ENCODE measurements at regions not wholly inside any gene's neighbourhood (a gene's known extent, or its start where the extent isn't known, plus 50 kb on each side); places are given as distances from the start of the nearest gene placed in this dataset.
"Not testable (repeated sequence)": the region's sequence is repeated elsewhere in the genome, so short reads cannot be mapped to it uniquely, and the experiment has no call there.

DNA sequence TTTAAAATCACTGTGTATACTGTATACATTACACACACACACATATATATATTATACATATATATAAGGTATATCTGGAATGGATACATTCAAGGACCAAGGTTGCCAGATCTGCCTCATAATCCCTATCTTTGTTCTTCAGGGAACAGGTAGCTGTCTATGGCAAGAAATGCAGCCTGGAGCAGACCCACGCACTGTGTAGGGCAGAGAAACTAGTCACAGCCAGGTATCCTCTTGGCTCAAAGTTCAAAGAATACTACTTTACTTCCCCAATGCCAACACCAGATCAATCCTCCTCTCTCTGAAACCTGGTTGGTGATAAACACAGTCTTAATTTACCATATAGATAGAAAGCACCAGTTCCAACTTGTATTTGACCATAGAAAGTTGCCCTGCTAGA is 313.6 kb downstream of the PRELID2 start:
- TF ChIP-seq, protein P1, sequence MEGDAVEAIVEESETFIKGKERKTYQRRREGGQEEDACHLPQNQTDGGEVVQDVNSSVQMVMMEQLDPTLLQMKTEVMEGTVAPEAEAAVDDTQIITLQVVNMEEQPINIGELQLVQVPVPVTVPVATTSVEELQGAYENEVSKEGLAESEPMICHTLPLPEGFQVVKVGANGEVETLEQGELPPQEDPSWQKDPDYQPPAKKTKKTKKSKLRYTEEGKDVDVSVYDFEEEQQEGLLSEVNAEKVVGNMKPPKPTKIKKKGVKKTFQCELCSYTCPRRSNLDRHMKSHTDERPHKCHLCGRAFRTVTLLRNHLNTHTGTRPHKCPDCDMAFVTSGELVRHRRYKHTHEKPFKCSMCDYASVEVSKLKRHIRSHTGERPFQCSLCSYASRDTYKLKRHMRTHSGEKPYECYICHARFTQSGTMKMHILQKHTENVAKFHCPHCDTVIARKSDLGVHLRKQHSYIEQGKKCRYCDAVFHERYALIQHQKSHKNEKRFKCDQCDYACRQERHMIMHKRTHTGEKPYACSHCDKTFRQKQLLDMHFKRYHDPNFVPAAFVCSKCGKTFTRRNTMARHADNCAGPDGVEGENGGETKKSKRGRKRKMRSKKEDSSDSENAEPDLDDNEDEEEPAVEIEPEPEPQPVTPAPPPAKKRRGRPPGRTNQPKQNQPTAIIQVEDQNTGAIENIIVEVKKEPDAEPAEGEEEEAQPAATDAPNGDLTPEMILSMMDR (IDR thresholded peaks at IDR 0.05; ENCODE audit: low read depth, low read length): no peak
- in situ Hi-C loops (cut with HindIII; ENCODE audit: low sequenced_read_pairs): no loop called here
- no peak overlapping the region for H3K4me3 ChIP-seq (ENCODE audit: low read depth, low read length)
- no peak for DNase-seq (ENCODE audit: low read depth, low spot score)

DNA sequence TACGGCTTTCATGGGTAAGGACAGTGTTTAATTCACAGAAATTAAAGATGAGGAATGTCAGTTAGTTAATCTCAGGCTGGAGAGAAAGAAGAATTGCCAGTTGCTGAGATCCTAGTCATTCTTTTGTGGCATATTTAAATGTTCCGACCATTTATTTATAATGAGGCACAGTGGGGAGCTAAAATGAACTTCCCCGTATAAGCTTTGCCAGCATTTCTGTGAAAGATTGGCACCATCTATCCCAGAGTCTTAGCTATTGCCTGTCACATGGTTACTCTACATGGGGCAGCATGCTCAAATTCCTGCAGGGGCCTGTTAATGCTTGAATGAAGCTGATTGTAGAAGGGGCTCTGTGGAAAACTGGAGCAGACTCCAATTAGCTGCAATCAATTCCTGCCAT is 314.1 kb downstream of the PRELID2 start:
- TF ChIP-seq, protein P1 (IDR thresholded peaks at IDR 0.05; ENCODE audit: low read depth, low read length): no peak
- no peak for DNase-seq (ENCODE audit: low read depth, low spot score)
- no peak overlapping the region for H3K4me3 ChIP-seq (ENCODE audit: low read depth, low read length)
- in situ Hi-C loops (cut with HindIII; ENCODE audit: low sequenced_read_pairs): no loop called here

DNA sequence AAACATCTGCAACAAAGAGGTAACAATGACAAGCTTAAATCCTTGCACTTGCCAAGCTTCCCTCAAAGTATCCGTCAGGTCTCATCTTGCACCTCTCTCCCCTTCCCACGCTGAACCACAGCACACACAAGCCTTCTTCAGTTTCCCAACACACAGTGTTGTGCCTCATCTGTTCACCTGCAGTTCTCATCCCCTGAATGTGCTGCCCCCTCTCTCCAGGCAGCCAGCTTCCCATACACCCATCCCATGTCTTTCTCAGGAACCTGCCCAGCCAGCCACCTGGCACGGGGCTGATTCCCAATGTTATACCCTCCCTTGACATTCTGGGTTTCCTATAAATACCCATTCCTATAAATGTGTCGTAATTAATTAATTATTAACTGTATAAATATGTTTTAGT is 314.8 kb downstream of the PRELID2 start:
- no peak for DNase-seq (ENCODE audit: low read depth, low spot score)
- in situ Hi-C loops (cut with HindIII; ENCODE audit: low sequenced_read_pairs): no loop called here
- TF ChIP-seq, protein P1 (IDR thresholded peaks at IDR 0.05; ENCODE audit: low read depth, low read length): no peak
- no peak overlapping the region for H3K4me3 ChIP-seq (ENCODE audit: low read depth, low read length)

DNA sequence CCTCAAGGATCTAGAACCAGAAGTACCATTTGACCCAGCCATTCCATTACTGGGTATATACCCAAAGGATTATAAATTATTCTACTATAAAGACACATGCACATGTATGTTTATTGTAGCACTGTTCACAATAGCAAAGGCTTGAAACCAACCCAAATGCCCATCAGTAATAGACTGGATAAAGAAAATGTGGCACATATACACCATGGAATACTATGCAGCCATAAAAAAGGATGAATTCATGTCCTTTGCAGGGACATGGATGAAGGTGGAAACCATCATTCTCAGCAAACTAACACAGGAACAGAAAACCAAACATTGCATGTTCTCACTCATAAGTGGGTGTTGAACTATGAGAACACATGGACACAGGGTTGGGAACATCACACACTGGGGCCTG is 317.6 kb downstream of the PRELID2 start:
- DNase-seq (ENCODE audit: low read depth, low spot score); H3K4me3 ChIP-seq (ENCODE audit: low read depth, low read length); in situ Hi-C loops (cut with HindIII; ENCODE audit: low sequenced_read_pairs): not testable (repeated sequence)

DNA sequence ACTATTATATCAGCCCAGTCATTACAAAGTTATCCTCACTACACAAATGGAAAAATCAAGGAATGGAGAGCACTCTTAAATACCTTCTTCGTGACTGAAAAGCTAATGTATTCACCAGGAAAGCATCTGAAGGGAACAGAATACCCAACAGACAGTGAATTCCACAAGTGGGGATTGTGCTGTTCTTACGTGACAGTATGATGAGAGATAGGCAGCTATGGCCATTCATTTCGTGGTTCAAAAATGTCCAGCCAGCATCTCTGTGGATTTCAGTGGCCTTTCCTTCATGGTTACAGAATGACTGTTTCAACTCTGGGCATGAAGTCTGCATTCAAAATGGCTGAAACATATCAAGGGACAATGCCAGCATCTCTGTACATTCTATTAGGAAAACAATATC is 323.8 kb downstream of the PRELID2 start:
- no peak for DNase-seq (ENCODE audit: low read depth, low spot score)
- TF ChIP-seq, protein P1 (IDR thresholded peaks at IDR 0.05; ENCODE audit: low read depth, low read length): no peak
- no peak overlapping the region for H3K4me3 ChIP-seq (ENCODE audit: low read depth, low read length)
- in situ Hi-C loops (cut with HindIII; ENCODE audit: low sequenced_read_pairs): no loop called here

DNA sequence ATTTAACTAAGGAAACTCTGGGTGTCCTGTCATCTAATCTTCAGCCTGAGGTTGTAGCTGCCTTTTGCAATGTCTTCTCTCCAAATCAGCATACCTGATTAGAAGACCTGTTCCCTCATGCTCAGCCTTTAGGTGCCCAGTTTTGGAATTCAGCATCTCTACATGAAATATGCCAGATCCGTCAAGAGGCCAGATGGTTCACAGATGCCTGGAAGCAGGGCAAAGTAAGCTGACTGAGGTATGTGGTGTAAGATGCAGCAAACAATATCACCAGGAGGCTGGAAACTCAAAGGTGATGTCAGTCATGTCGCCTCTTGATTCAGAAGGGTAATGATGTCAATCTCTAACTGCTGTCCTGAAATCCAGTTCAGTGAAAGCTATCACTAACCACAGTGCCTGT is 324.4 kb downstream of the PRELID2 start:
- DNase-seq (ENCODE audit: low read depth, low spot score): no peak
- in situ Hi-C loops (cut with HindIII; ENCODE audit: low sequenced_read_pairs): no loop called here
- TF ChIP-seq, protein P1 (IDR thresholded peaks at IDR 0.05; ENCODE audit: low read depth, low read length): no peak
- no peak overlapping the region for H3K4me3 ChIP-seq (ENCODE audit: low read depth, low read length)

DNA sequence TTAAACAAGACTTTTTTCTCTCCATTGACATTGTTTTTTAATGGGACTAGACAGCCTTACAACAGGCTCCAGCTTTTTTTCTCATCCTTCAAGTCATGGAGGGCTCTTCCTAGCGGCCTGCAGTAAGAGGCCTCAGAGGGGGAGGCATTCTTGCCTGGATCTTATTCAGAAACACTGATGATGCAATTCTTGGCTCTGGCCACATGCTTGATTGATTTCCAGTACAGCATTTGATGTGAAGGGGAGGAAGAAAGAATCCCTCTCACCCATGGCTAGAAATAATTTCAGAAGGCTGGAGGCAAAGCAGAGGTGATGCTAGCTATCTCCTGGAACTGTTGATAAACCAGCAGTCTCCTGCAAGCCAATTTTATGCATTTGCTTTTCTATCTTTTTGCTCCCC is 324.8 kb downstream of the PRELID2 start:
- in situ Hi-C loops (cut with HindIII; ENCODE audit: low sequenced_read_pairs): no loop called here
- TF ChIP-seq, protein P1 (IDR thresholded peaks at IDR 0.05; ENCODE audit: low read depth, low read length): no peak
- no peak overlapping the region for H3K4me3 ChIP-seq (ENCODE audit: low read depth, low read length)
- peak; percentile 46 for DNase-seq (ENCODE audit: low read depth, low spot score)
